Endothelial cell of umbilical vein (primary cell): ENCODE measurements at regions not wholly inside any gene's neighbourhood (a gene's known extent, or its start where the extent isn't known, plus 50 kb on each side); places are given as distances from the start of the nearest gene placed in this dataset.

Experiments used
- BruUV-seq: library from RNA; stranded (reverse); fragments of 400-500 nt; replicated peaks from 2 replicates; lab custom pipeline; 2021; lab: Mats Ljungman, UMichigan
- CTCF ChIA-PET: fragments of 300-600, 350-600 bp; sonication (Branson Sonifier 250); formaldehyde crosslinking; loops from one replicate; lab custom pipeline; 2021; ENCODE audit warnings: antibody characterized with exemption, inconsistent platforms; lab: Charles Lee
- POLR2A ChIA-PET: fragments of 300-600, 350-600 bp; sonication (Branson Sonifier 250); formaldehyde crosslinking; loops from one replicate; lab custom pipeline; 2021; ENCODE audit warnings: antibody characterized with exemption, inconsistent platforms; lab: Charles Lee
- DNase-seq: peaks from one replicate; pipeline ENCODE4 v3.0.0-alpha.2; 2011; ENCODE audit warnings: low read depth, low spot score
- FAIRE-seq: peaks from 2 replicates; lab custom pipeline; 2011; peaks lifted over from hg19 to GRCh38; lab: Jason Lieb, UNC
- H2AFZ ChIP-seq: 2 replicates; pipeline ENCODE4 v1.6.0; 2012; ENCODE audit warnings: low read depth, low read length, control low read depth, inconsistent platforms
- H3K27ac ChIP-seq: 2 replicates; pipeline ENCODE4 v1.5.1; 2011; ENCODE audit warnings: low read depth, mild to moderate bottlenecking, control low read depth, low read length, moderate library complexity; ENCODE audit not compliant: insufficient read depth
- H3K27me3 ChIP-seq, 2 experiments: 2 replicates each; pipeline versions ENCODE4 v1.6.0 to v1.6.1; 2011; ENCODE audit warnings: low read length in 2 of 2, mixed read lengths in 1 of 2; ENCODE audit not compliant: control insufficient read depth in 2 of 2, insufficient read depth in 2 of 2
- H3K36me3 ChIP-seq, 2 experiments: 2 replicates in 1 of 2; 3 replicates in 1 of 2; pipeline ENCODE4 v1.5.1; 2011; ENCODE audit warnings: low read length in 2 of 2, mild to moderate bottlenecking in 1 of 2, moderate library complexity in 1 of 2; ENCODE audit not compliant: control insufficient read depth in 2 of 2, insufficient read depth in 2 of 2; ENCODE audit errors: extremely low read depth in 1 of 2
- H3K4me1 ChIP-seq: 3 replicates; pipeline ENCODE4 v1.5.1; 2011; ENCODE audit warnings: mild to moderate bottlenecking, low read length; ENCODE audit not compliant: control insufficient read depth, insufficient read depth; ENCODE audit errors: extremely low read depth
- H3K4me2 ChIP-seq: 2 replicates; pipeline ENCODE4 v1.6.1; 2011; ENCODE audit warnings: low read length, control low read depth, mixed read lengths; ENCODE audit not compliant: insufficient read depth
- H3K4me3 ChIP-seq, 3 experiments: fragments of 200-600 bp in 1 of 3; sonication (generic), shearing (Covaris generic) in 1 of 3; replicated peaks in 1 of 3; 2 replicates each; pipeline ENCODE4 v1.5.1; 2011 to 2016; ENCODE audit warnings: control low read depth in 3 of 3, low read length in 3 of 3, mild to moderate bottlenecking in 2 of 3, inconsistent platforms in 1 of 3, low read depth in 1 of 3, moderate library complexity in 1 of 3; ENCODE audit not compliant: insufficient read depth in 1 of 3
- H3K79me2 ChIP-seq: 2 replicates; pipeline ENCODE4 v1.6.0; 2012; ENCODE audit warnings: low read length, inconsistent platforms; ENCODE audit not compliant: control insufficient read depth, insufficient read depth
- H3K9ac ChIP-seq: replicated peaks from 2 replicates; pipeline ENCODE3; 2011; ENCODE audit warnings: low read length, control low read depth; ENCODE audit not compliant: insufficient read depth; ENCODE audit errors: extremely low read depth
- H3K9me1 ChIP-seq: replicated peaks from 3 replicates; pipeline ENCODE4 v1.6.0; 2011; ENCODE audit warnings: mild to moderate bottlenecking, low read length; ENCODE audit not compliant: control insufficient read depth, insufficient read depth; ENCODE audit errors: extremely low read depth
- H3K9me3 ChIP-seq: replicated peaks from 2 replicates; pipeline ENCODE4 v1.5.1; 2012; ENCODE audit warnings: low read length, inconsistent platforms; ENCODE audit not compliant: control insufficient read depth, insufficient read depth
- H4K20me1 ChIP-seq: replicated peaks from 2 replicates; pipeline ENCODE3; 2011; ENCODE audit warnings: mild to moderate bottlenecking, low read length; ENCODE audit not compliant: control insufficient read depth, insufficient read depth; ENCODE audit errors: extremely low read depth
- EZH2 ChIP-seq: IDR thresholded peaks from 2 replicates; pipeline ENCODE4 v1.6.1; 2012; ENCODE audit warnings: borderline replicate concordance, low read depth, mild to moderate bottlenecking, moderate library complexity, low read length, inconsistent platforms; ENCODE audit not compliant: severe bottlenecking
- FOS ChIP-seq: IDR thresholded peaks from 2 replicates; pipeline ENCODE4 v1.6.1; 2011; ENCODE audit warnings: mild to moderate bottlenecking, low read length, moderate library complexity, borderline replicate concordance; ENCODE audit not compliant: insufficient read depth
- GATA2 ChIP-seq: IDR thresholded peaks from 2 replicates; pipeline ENCODE4 v1.7.0; 2011; ENCODE audit warnings: low read depth, mild to moderate bottlenecking, moderate library complexity, mixed read lengths, low read length; ENCODE audit not compliant: insufficient read length, insufficient read depth
- JUN ChIP-seq: IDR thresholded peaks from 2 replicates; pipeline ENCODE4 v1.6.1; 2011; ENCODE audit warnings: borderline replicate concordance, low read depth; ENCODE audit not compliant: insufficient read length, insufficient read depth
- MYC ChIP-seq: IDR thresholded peaks from one replicate; pipeline ENCODE4 v1.6.1; 2011; ENCODE audit warnings: mild to moderate bottlenecking, low read depth, low read length
- POLR2A ChIP-seq: IDR thresholded peaks from 2 replicates; pipeline ENCODE4 v1.6.1; 2012; ENCODE audit warnings: low read depth, mild to moderate bottlenecking, control low read depth, low read length
- POLR2AphosphoS5 ChIP-seq: IDR thresholded peaks from 2 replicates; pipeline ENCODE4 v1.6.1; 2012; ENCODE audit warnings: low read depth, mild to moderate bottlenecking, control low read depth, low read length, moderate library complexity; ENCODE audit not compliant: insufficient read depth
- dilution Hi-C: fragments of 300-500 bp; cut with MboI; formaldehyde crosslinking; loops from one replicate; pipeline ENCODE4 v1.15.0; 2019; ENCODE audit warnings: low sequenced_read_pairs; ENCODE audit not compliant: extremely low pct_ligation_motif_present
- intact Hi-C: fragments of 100-400 bp; cut with micrococcal nuclease; formaldehyde crosslinking; loops from one replicate; pipeline ENCODE4 v1.10.0; 2022
- TF ChIP-seq, protein P1 (sequence below): IDR thresholded peaks from 2 replicates; pipeline ENCODE4 v1.6.1; 2011; ENCODE audit not compliant: insufficient read depth, insufficient read length
- TF ChIP-seq, protein P2 (sequence below), 2 donors: IDR thresholded peaks; 1 replicate in 1 of 2; 2 replicates in 1 of 2; pipeline ENCODE4 v1.5.1; 2011; ENCODE audit warnings: low read length in 2 of 2, mild to moderate bottlenecking in 2 of 2, moderate library complexity in 2 of 2, control low read depth in 1 of 2, inconsistent platforms in 1 of 2, low read depth in 1 of 2; ENCODE audit not compliant: insufficient read depth in 1 of 2; ENCODE audit errors: extremely low read depth in 1 of 2

DNA sequence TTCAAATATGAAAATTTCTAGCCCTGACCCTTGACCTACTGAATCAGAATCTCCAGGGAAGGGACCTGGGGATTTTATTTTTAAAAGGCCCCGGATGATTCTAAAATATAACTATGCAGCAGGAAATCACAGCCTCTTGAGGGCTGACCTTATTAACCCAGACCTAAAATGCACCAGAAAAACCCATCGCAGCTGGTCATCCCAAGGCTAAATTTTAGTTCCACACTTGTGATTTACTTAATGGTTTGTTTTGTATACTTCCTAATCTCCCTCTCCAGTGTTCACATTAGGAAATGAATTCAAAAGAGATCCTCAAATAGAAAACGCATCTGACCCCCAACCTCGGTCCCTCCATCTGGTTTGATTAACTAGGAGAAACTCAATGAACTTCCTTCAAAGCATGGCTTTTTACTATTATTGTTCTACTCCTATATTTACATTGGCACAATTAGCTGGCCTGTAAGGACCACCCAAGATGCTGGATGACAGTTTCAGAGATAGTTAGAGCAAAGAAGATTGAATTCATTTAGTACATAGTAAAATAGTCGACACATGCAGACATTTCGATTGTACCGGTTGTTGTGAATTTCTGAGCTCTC lies 147.8 kb upstream of the MED14 start:
- Histone ChIP-seq H2AFZ (no peak overlapping the region), H3K9me1 (no peaks in the 10 kb centered on the region), H3K9me3 (no peaks in the 10 kb centered on the region), H3K36me3 (no peaks in the 10 kb centered on the region), H3K4me1 (peaks cover 2% of the 10 kb centered on the region), H3K4me3 (no peak overlapping the region), H3K9ac (no peak overlapping the region), H3K79me2 (no peaks in the 10 kb centered on the region), H3K27ac (no peak overlapping the region), H3K4me2 (no peak overlapping the region), H4K20me1 (no peaks in the 10 kb centered on the region), H3K27me3 (no peaks in the 10 kb centered on the region)
- dilution Hi-C loops = no loop called here
- TF ChIP-seq POLR2A = no peak
- ChIA-PET CTCF (interaction anchor here (1.4 kb wide), 1 partner anchor 8 kb away, joined by 4 read pairs; no protein-coding TSS in a partner anchor), POLR2A (no interaction called here)
- intact Hi-C loops = no loop called here
- DNase-seq (no peak), FAIRE-seq (no peak)
- no TSS peak for BruUV-seq

DNA sequence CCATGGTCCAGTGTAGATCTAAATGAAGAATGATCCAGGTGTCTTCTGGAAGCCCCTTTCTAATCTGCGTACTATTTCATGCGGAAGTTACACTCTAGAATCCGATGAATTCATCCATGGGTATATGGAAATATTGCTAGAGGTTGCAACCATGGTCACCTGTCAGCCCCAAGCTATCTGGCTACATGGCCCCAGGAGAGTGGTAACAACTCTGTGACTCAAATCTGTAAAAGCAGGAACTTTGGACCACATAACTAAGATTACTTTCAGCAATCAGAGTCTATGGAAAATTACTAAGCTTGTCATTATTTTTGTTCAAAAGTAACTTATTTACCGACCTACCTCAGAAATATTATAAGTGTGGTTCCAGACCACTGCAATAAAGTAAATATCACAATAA lies 150.6 kb upstream of the MED14 start:
- H3K9me3 ChIP-seq = no peaks in the 10 kb centered on the region
- no peak overlapping the region for H3K27ac ChIP-seq
- dilution Hi-C loops = no loop called here
- H3K4me2 ChIP-seq = no peak overlapping the region
- H2AFZ ChIP-seq = no peak overlapping the region
- H4K20me1 ChIP-seq = no peaks in the 10 kb centered on the region
- POLR2A ChIA-PET = no interaction called here
- no peaks in the 10 kb centered on the region for H3K36me3 ChIP-seq
- no peaks in the 10 kb centered on the region for H3K79me2 ChIP-seq
- no peaks in the 10 kb centered on the region for H3K27me3 ChIP-seq
- H3K4me1 ChIP-seq = no peaks in the 10 kb centered on the region
- BruUV-seq = no TSS peak
- no peak for TF ChIP-seq FOS
- no peak for TF ChIP-seq EZH2
- no peak for TF ChIP-seq JUN
- no peak for TF ChIP-seq POLR2A
- TF ChIP-seq MYC = no peak
- TF ChIP-seq, protein P1, sequence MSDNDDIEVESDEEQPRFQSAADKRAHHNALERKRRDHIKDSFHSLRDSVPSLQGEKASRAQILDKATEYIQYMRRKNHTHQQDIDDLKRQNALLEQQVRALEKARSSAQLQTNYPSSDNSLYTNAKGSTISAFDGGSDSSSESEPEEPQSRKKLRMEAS = no peak
- TF ChIP-seq POLR2AphosphoS5 = no peak
- TF ChIP-seq, protein P2, sequence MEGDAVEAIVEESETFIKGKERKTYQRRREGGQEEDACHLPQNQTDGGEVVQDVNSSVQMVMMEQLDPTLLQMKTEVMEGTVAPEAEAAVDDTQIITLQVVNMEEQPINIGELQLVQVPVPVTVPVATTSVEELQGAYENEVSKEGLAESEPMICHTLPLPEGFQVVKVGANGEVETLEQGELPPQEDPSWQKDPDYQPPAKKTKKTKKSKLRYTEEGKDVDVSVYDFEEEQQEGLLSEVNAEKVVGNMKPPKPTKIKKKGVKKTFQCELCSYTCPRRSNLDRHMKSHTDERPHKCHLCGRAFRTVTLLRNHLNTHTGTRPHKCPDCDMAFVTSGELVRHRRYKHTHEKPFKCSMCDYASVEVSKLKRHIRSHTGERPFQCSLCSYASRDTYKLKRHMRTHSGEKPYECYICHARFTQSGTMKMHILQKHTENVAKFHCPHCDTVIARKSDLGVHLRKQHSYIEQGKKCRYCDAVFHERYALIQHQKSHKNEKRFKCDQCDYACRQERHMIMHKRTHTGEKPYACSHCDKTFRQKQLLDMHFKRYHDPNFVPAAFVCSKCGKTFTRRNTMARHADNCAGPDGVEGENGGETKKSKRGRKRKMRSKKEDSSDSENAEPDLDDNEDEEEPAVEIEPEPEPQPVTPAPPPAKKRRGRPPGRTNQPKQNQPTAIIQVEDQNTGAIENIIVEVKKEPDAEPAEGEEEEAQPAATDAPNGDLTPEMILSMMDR (IDR thresholded peaks at IDR 0.05; ENCODE audit: extremely low read depth in 1 of 2, insufficient read depth in 1 of 2, low read depth in 1 of 2, low read length in 2 of 2) = no peak
- TF ChIP-seq GATA2 = no peak
- no peak overlapping the region for H3K4me3 ChIP-seq
- intact Hi-C loops = no loop called here
- H3K9ac ChIP-seq = no peak overlapping the region
- no peak for DNase-seq
- CTCF ChIA-PET = interaction anchor here (1.0 to 1.1 kb wide), 2 partner anchors 8 to 229 kb away, joined by 3 to 4 read pairs; no protein-coding TSS in a partner anchor
- H3K9me1 ChIP-seq = no peaks in the 10 kb centered on the region
- no peak for FAIRE-seq
